GM12878 (cell line): ENCODE measurements at regions not wholly inside any gene's neighbourhood (a gene's known extent, or its start where the extent isn't known, plus 50 kb on each side); places are given as distances from the start of the nearest gene placed in this dataset.

Experiments used
- ATAC-seq: fragments of 200-7000 bp; cut with Tn5 transposase; 3 replicates; pipeline ENCODE4 v1.9.1; 2020; ENCODE audit warnings: mild to moderate bottlenecking, moderate library complexity
- BruUV-seq: library from RNA; stranded (reverse); fragments of 400-500 nt; replicated peaks from 2 replicates; lab custom pipeline; 2021; lab: Mats Ljungman, UMichigan
- CTCF ChIA-PET: fragments of 300-600 bp; sonication (Branson Sonifier 250); formaldehyde crosslinking; extraction: SDS; loops from one replicate; lab custom pipeline; 2021; ENCODE audit warnings: inconsistent platforms; lab: Yijun Ruan, JAX
- POLR2A ChIA-PET: fragments of 350-600 bp; formaldehyde crosslinking; extraction: SDS; loops from one replicate; lab custom pipeline; 2021; ENCODE audit warnings: inconsistent platforms; lab: Charles Lee
- RAD21 ChIA-PET: fragments of 300-600 bp; sonication (Branson Sonifier 250); formaldehyde crosslinking; loops from one replicate; lab custom pipeline; 2023; ENCODE audit warnings: antibody characterized with exemption; ENCODE audit not compliant: unreplicated experiment; lab: Charles Lee
- SMC1A ChIA-PET: fragments of 300-600 bp; sonication (Branson Sonifier 250); formaldehyde crosslinking; loops from one replicate; lab custom pipeline; 2023; ENCODE audit not compliant: unreplicated experiment, uncharacterized antibody; lab: Charles Lee
- DNase-seq: peaks from one replicate; pipeline ENCODE4 v3.0.0-alpha.2; 2011; ENCODE audit warnings: low read depth, low spot score
- FAIRE-seq: peaks from 3 replicates; lab custom pipeline; 2011; peaks lifted over from hg19 to GRCh38; lab: Jason Lieb, UNC
- H2AFZ ChIP-seq: 2 replicates; pipeline ENCODE4 v1.6.0; 2011; ENCODE audit warnings: low read depth, low read length, control low read depth; ENCODE audit not compliant: control insufficient read depth
- H3K27ac ChIP-seq: 2 replicates; pipeline ENCODE4 v1.5.1; 2011; ENCODE audit warnings: control low read depth; ENCODE audit not compliant: control insufficient read depth, insufficient read depth
- H3K27me3 ChIP-seq, 2 experiments: replicated peaks in 1 of 2; 2 replicates each; pipeline versions ENCODE4 v1.6.0 to v1.6.1; 2011; ENCODE audit warnings: low read length in 1 of 2; ENCODE audit not compliant: control insufficient read depth in 2 of 2, insufficient read depth in 2 of 2
- H3K36me3 ChIP-seq, 2 experiments: 2 replicates each; pipeline ENCODE4 v1.5.1; 2011; ENCODE audit warnings: low read length in 1 of 2; ENCODE audit not compliant: control insufficient read depth in 2 of 2, insufficient read depth in 2 of 2
- H3K4me1 ChIP-seq: 2 replicates; pipeline ENCODE4 v1.6.1; 2011; ENCODE audit warnings: mild to moderate bottlenecking, low read length, moderate library complexity, mixed read lengths; ENCODE audit not compliant: control insufficient read depth, insufficient read depth
- H3K4me2 ChIP-seq: 2 replicates; pipeline ENCODE4 v1.6.0; 2011; ENCODE audit warnings: control low read depth; ENCODE audit not compliant: control insufficient read depth, insufficient read depth
- H3K4me3 ChIP-seq: fragments of 200-600 bp; sonication (generic); 2 replicates; pipeline ENCODE4 v1.5.1; 2016
- H3K79me2 ChIP-seq: 2 replicates; pipeline ENCODE4 v1.6.0; 2011; ENCODE audit warnings: low read length; ENCODE audit not compliant: control insufficient read depth, insufficient read depth
- H3K9ac ChIP-seq: 2 replicates; pipeline ENCODE4 v1.8.0; 2011; ENCODE audit warnings: low read length, control low read depth, mixed read lengths; ENCODE audit not compliant: control insufficient read depth, insufficient read depth
- H3K9me3 ChIP-seq: replicated peaks from 3 replicates; pipeline ENCODE4 v1.5.1; 2011; ENCODE audit warnings: mild to moderate bottlenecking, low read length; ENCODE audit not compliant: control insufficient read depth, insufficient read depth
- H4K20me1 ChIP-seq: 2 replicates; pipeline ENCODE4 v1.6.0; 2011; ENCODE audit not compliant: control insufficient read depth, insufficient read depth
- BRCA1 ChIP-seq: IDR thresholded peaks from 2 replicates; pipeline ENCODE4 v1.6.1; 2011; ENCODE audit warnings: low read depth, low read length, improper control_type of control experiment
- CBX3 ChIP-seq: fragments of 200-600 bp; sonication (generic); IDR thresholded peaks from 2 replicates; pipeline ENCODE4 v1.6.1; 2016; ENCODE audit warnings: low read depth, borderline replicate concordance
- CHD2 ChIP-seq: IDR thresholded peaks from 2 replicates; pipeline ENCODE4 v1.6.1; 2011; ENCODE audit warnings: low read depth, low read length, improper control_type of control experiment, borderline replicate concordance
- KLF5 ChIP-seq: fragments of 450-650 bp; IDR thresholded peaks from 2 replicates; pipeline ENCODE4 v1.6.1; 2014; ENCODE audit warnings: mild to moderate bottlenecking; ENCODE audit not compliant: partially characterized antibody
- MEF2B ChIP-seq: fragments of 450-650 bp; IDR thresholded peaks from 2 replicates; pipeline ENCODE4 v1.6.1; 2018; ENCODE audit warnings: mild to moderate bottlenecking, moderate library complexity; ENCODE audit not compliant: partially characterized antibody, poor library complexity, severe bottlenecking
- NFYB ChIP-seq: IDR thresholded peaks from 2 replicates; pipeline ENCODE4 v1.6.1; 2011; ENCODE audit warnings: low read depth, mild to moderate bottlenecking, low read length, improper control_type of control experiment, moderate library complexity; ENCODE audit not compliant: insufficient read depth
- NR2F1 ChIP-seq: fragments of 450-650 bp; conservative IDR thresholded peaks from 2 replicates; pipeline ENCODE4 v1.6.1; 2017; ENCODE audit warnings: mild to moderate bottlenecking
- RAD21 ChIP-seq: IDR thresholded peaks from 2 replicates; pipeline ENCODE4 v1.6.1; 2011; ENCODE audit warnings: mild to moderate bottlenecking, low read depth, low read length, moderate library complexity; ENCODE audit not compliant: insufficient read depth
- WGBS: methylation state at CpG from one replicate; pipeline ENCODE4 v1.1.6; 2016; ENCODE audit warnings: low lambda C conversion rate; ENCODE audit not compliant: insufficient replicate concordance, insufficient coverage; ENCODE audit errors: missing lambda C conversion rate; 5-methylcytosine and 5-hydroxymethylcytosine counted together
- in situ Hi-C: fragments of 300-500 bp; cut with MboI; formaldehyde crosslinking; loops from 9 replicates; pipeline ENCODE4 v1.14.3; 2018; ENCODE audit warnings: mixed read lengths
- intact Hi-C: fragments of 100-400 bp; cut with micrococcal nuclease; formaldehyde crosslinking; loops from one replicate; pipeline ENCODE4 v1.14.2; 2022; ENCODE audit not compliant: unreplicated experiment
- TF ChIP-seq, protein P1 (sequence below): IDR thresholded peaks from 2 replicates; pipeline ENCODE4 v1.6.1; 2011; ENCODE audit warnings: low read depth, low read length, improper control_type of control experiment, borderline replicate concordance

DNA sequence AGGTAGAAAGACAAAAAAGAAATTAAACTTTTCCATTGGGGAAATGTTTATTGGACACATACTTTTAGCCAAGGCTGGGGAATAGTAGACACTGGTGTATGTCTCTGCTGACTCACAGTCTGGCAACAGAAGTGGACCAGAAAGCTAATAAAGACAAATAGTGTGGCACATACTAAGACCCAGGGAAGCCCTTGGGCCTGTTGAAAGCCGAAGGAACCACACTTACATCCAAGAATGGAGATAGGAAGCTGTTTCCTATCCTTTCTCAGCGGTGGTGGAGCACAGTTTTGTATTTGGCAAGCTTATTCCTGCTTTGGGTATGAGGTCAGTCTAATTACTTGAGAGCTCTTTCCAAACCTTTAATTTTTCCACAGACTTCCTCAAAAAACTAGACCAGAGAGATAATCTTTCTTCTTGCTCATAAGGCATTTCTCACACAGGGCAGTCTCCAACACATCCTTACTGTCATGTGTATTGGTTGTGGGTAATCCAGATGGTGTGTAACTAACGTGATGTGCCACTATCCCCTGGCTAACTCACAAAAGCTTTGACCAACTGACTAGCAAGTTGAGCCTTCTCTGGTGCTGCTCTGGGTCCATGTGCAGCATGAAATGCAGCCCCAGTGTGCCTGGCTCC, 279.1 kb upstream of the IGF1R start (continued):
- TF ChIP-seq RAD21, result no peak
- no peak for TF ChIP-seq NFYB
- no peak for TF ChIP-seq BRCA1

DNA sequence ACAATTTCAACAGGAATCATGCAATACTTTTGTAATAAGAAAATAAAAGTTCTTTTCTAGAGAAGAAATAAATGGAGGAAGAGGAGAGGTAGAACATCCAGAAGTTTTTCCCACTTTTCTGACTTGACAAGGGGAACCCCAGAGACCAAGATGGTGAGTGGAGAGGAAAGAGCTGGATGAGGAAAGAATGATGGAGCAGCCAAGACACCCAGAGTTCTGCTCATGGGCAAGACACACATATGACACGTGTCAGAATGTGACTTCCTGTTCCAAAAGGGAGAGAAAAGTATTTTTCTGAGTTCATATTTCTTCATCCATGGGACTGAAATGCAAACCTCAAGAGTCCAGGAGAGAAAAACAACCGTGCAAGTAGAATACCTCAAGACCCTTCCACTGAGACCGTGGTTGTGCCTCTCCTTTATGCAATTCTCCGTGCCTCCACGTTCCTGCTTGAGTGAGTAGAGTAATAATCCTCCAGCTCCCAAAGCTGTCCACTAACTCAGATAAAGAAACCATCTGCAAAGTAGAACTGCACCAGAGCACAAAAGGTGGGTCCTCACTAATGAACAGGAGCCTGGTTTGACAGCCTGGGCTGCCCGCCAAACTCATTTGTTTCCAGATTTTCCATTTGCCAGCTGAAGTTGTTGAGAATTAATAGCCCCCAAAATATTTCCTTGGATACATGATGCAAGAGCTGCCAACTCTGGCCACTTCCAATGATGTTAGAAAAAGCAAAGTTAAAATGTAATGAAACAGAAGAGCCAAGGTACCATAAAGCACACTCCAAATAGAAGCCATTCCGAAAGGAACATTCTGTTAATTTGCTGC, 272.6 kb upstream of the IGF1R start:
- 47% methylated on average over 7 of the region's 7 CpGs for WGBS
- intact Hi-C loops, result no loop called here
- Histone ChIP-seq H3K9me3 (no peaks in the 10 kb centered on the region), H3K9ac (no peak overlapping the region), H4K20me1 (no peaks in the 10 kb centered on the region), H3K36me3 (no peaks in the 10 kb centered on the region), H2AFZ (no peak overlapping the region), H3K27ac (no peak overlapping the region), H3K4me1 (no peaks in the 10 kb centered on the region), H3K4me2 (no peak overlapping the region)
- ChIA-PET CTCF (no interaction called here), SMC1A (no interaction called here), RAD21 (no interaction called here)
- no peak for DNase-seq
- no TSS peak for BruUV-seq
- TF ChIP-seq KLF5 (no peak), MEF2B (no peak), CBX3 (no peak), CHD2 (no peak), NR2F1 (no peak)
- TF ChIP-seq, protein P1, sequence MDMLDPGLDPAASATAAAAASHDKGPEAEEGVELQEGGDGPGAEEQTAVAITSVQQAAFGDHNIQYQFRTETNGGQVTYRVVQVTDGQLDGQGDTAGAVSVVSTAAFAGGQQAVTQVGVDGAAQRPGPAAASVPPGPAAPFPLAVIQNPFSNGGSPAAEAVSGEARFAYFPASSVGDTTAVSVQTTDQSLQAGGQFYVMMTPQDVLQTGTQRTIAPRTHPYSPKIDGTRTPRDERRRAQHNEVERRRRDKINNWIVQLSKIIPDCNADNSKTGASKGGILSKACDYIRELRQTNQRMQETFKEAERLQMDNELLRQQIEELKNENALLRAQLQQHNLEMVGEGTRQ, result no peak
- TF ChIP-seq, all 136 proteins: peak for 0
- H3K4me3 ChIP-seq, result no peak overlapping the region
- in situ Hi-C loops, result no loop called here
- FAIRE-seq (no peak), ATAC-seq (no peak)
- POLR2A ChIA-PET, result no interaction called here
- no peaks in the 10 kb centered on the region for H3K27me3 ChIP-seq
- H3K79me2 ChIP-seq, result no peaks in the 10 kb centered on the region
